ENCODE measurements at regions not wholly inside any gene's neighbourhood (a gene's known extent, or its start where the extent isn't known, plus 50 kb on each side); places are given as distances from the start of the nearest gene placed in this dataset.
"Not testable (repeated sequence)": the region's sequence is repeated elsewhere in the genome, so short reads cannot be mapped to it uniquely, and the experiment has no call there.

- no peak for TF ChIP-seq POLR2A (IDR thresholded peaks at IDR 0.05)
- no peak for TF ChIP-seq CTCF (IDR thresholded peaks at IDR 0.05)
- TF ChIP-seq POLR2AphosphoS5 (IDR thresholded peaks at IDR 0.05; ENCODE audit: insufficient read depth in 1 of 2, low read depth in 1 of 2), result no peak
- H3K27me3 ChIP-seq, result no peaks in the 10 kb centered on the region
- DNase-seq (ENCODE audit: extremely low spot score in 2 of 2), result no peak
- no peaks in the 10 kb centered on the region for H3K36me3 ChIP-seq
- no peaks in the 10 kb centered on the region for H3K4me1 ChIP-seq
- intact Hi-C loops (cut with DNase I), result no loop called here
- H3K9me3 ChIP-seq, result no peaks in the 10 kb centered on the region
- H3K4me3 ChIP-seq, result no peak overlapping the region
- no peak overlapping the region for H3K27ac ChIP-seq
Measured at GRCh38 chr12:25365340-25365730, 114.6 kb upstream of the KRAS start.

- TF ChIP-seq POLR2AphosphoS5 (IDR thresholded peaks at IDR 0.05; ENCODE audit: insufficient read depth in 1 of 2, low read depth in 1 of 2) (no peak), POLR2A (IDR thresholded peaks at IDR 0.05) (no peak), CTCF (IDR thresholded peaks at IDR 0.05) (no peak)
- Histone ChIP-seq H3K27ac (no peak overlapping the region), H3K9me3 (no peaks in the 10 kb centered on the region), H3K27me3 (no peaks in the 10 kb centered on the region), H3K36me3 (no peaks in the 10 kb centered on the region), H3K4me1 (no peaks in the 10 kb centered on the region), H3K4me3 (no peak overlapping the region)
- intact Hi-C loops (cut with DNase I), result no loop called here
- no peak for DNase-seq (ENCODE audit: extremely low spot score in 2 of 2)
Measured at GRCh38 chr12:25364529-25365339, 114.0 kb upstream of the KRAS start.

- no peaks in the 10 kb centered on the region for H3K9me3 ChIP-seq
- no peaks in the 10 kb centered on the region for H3K36me3 ChIP-seq
- no peak overlapping the region for H3K27ac ChIP-seq
- intact Hi-C loops (cut with DNase I), result no loop called here
- TF ChIP-seq POLR2AphosphoS5 (IDR thresholded peaks at IDR 0.05; ENCODE audit: insufficient read depth in 1 of 2, low read depth in 1 of 2), result no peak
- TF ChIP-seq POLR2A (IDR thresholded peaks at IDR 0.05), result no peak
- no peak for TF ChIP-seq CTCF (IDR thresholded peaks at IDR 0.05)
- H3K4me1 ChIP-seq, result no peaks in the 10 kb centered on the region
- no peaks in the 10 kb centered on the region for H3K27me3 ChIP-seq
- no peak for DNase-seq (ENCODE audit: extremely low spot score in 2 of 2)
- H3K4me3 ChIP-seq, result no peak overlapping the region
Measured at GRCh38 chr12:25362646-25363045, 111.9 kb upstream of the KRAS start.

- TF ChIP-seq POLR2AphosphoS5 (IDR thresholded peaks at IDR 0.05; ENCODE audit: insufficient read depth in 1 of 2, low read depth in 1 of 2), result no peak
- Histone ChIP-seq H3K4me3 (no peak overlapping the region), H3K9me3 (no peaks in the 10 kb centered on the region), H3K27me3 (no peaks in the 10 kb centered on the region), H3K36me3 (no peaks in the 10 kb centered on the region), H3K27ac (no peak overlapping the region), H3K4me1 (no peaks in the 10 kb centered on the region)
- intact Hi-C loops (cut with DNase I), result no loop called here
- DNase-seq (ENCODE audit: extremely low spot score in 2 of 2), result no peak
Measured at GRCh38 chr12:25361511-25361910, 110.8 kb upstream of the KRAS start.

GRCh38 chr12:25357595-25357994 is 106.9 kb upstream of the KRAS start:
- DNase-seq (ENCODE audit: extremely low spot score in 2 of 2), result no peak
- Histone ChIP-seq H3K27me3 (no peaks in the 10 kb centered on the region), H3K36me3 (no peaks in the 10 kb centered on the region), H3K27ac (no peak overlapping the region), H3K9me3 (no peaks in the 10 kb centered on the region), H3K4me3 (no peak overlapping the region), H3K4me1 (no peaks in the 10 kb centered on the region)
- intact Hi-C loops (cut with DNase I), result no loop called here
- TF ChIP-seq CTCF (IDR thresholded peaks at IDR 0.05) (no peak), POLR2A (IDR thresholded peaks at IDR 0.05) (no peak), POLR2AphosphoS5 (IDR thresholded peaks at IDR 0.05; ENCODE audit: insufficient read depth in 1 of 2, low read depth in 1 of 2) (no peak)

- H3K9me3 ChIP-seq; H3K36me3 ChIP-seq; H3K27me3 ChIP-seq; H3K4me3 ChIP-seq; DNase-seq (ENCODE audit: extremely low spot score in 2 of 2); H3K27ac ChIP-seq; H3K4me1 ChIP-seq; intact Hi-C loops (cut with DNase I): not testable (repeated sequence)
Measured at GRCh38 chr12:25352942-25353341, 102.2 kb upstream of the KRAS start.
